Coronary artery (tissue), 2 donors: ENCODE measurements at regions not wholly inside any gene's neighbourhood (a gene's known extent, or its start where the extent isn't known, plus 50 kb on each side); places are given as distances from the start of the nearest gene placed in this dataset.

Source experiments
- DNase-seq: peaks from one replicate; pipeline ENCODE4 v3.0.0-alpha.2; 2017; ENCODE audit warnings: low spot score
- H3K27ac ChIP-seq, 2 donors: fragments of 200-600 bp; sonication (generic); one replicate each; pipeline ENCODE4 v1.5.1; 2016 to 2019
- H3K4me3 ChIP-seq: fragments of 200-600 bp; sonication (generic); 2 replicates; pipeline ENCODE4 v1.5.1; 2016; ENCODE audit warnings: mild to moderate bottlenecking, moderate library complexity
- TF ChIP-seq, protein P1 (sequence below): fragments of 200-600 bp; sonication (generic); IDR thresholded peaks from one replicate; pipeline ENCODE4 v1.5.1; 2019; ENCODE audit warnings: antibody characterized with exemption

- Histone ChIP-seq H3K27ac (no peak overlapping the region), H3K4me3 (no peak overlapping the region)
- TF ChIP-seq, protein P1, sequence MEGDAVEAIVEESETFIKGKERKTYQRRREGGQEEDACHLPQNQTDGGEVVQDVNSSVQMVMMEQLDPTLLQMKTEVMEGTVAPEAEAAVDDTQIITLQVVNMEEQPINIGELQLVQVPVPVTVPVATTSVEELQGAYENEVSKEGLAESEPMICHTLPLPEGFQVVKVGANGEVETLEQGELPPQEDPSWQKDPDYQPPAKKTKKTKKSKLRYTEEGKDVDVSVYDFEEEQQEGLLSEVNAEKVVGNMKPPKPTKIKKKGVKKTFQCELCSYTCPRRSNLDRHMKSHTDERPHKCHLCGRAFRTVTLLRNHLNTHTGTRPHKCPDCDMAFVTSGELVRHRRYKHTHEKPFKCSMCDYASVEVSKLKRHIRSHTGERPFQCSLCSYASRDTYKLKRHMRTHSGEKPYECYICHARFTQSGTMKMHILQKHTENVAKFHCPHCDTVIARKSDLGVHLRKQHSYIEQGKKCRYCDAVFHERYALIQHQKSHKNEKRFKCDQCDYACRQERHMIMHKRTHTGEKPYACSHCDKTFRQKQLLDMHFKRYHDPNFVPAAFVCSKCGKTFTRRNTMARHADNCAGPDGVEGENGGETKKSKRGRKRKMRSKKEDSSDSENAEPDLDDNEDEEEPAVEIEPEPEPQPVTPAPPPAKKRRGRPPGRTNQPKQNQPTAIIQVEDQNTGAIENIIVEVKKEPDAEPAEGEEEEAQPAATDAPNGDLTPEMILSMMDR = no peak
- DNase-seq = no peak
Measured at GRCh38 chr1:157274698-157275534, 136.7 kb upstream of the ETV3 start.

GRCh38 chr1:157272729-157273524, 134.7 kb upstream of the ETV3 start:
- TF ChIP-seq, protein P1 = no peak
- DNase-seq = no peak
- Histone ChIP-seq H3K4me3 (no peak overlapping the region), H3K27ac (no peak overlapping the region)

- Histone ChIP-seq H3K4me3 (no peak overlapping the region), H3K27ac (no peak overlapping the region)
- TF ChIP-seq, protein P1 = no peak
- no peak for DNase-seq
Measured at GRCh38 chr1:157272264-157272663, 134.1 kb upstream of the ETV3 start.

- TF ChIP-seq, protein P1 = no peak
- no peak overlapping the region for H3K4me3 ChIP-seq
- no peak overlapping the region for H3K27ac ChIP-seq
- DNase-seq = no peak
Measured at GRCh38 chr1:157270705-157271274, 132.6 kb upstream of the ETV3 start.

GRCh38 chr1:157269656-157270375, 131.6 kb upstream of the ETV3 start:
- Histone ChIP-seq H3K4me3 (no peak overlapping the region), H3K27ac (no peak overlapping the region)
- DNase-seq = no peak
- TF ChIP-seq, protein P1 = no peak

DNA sequence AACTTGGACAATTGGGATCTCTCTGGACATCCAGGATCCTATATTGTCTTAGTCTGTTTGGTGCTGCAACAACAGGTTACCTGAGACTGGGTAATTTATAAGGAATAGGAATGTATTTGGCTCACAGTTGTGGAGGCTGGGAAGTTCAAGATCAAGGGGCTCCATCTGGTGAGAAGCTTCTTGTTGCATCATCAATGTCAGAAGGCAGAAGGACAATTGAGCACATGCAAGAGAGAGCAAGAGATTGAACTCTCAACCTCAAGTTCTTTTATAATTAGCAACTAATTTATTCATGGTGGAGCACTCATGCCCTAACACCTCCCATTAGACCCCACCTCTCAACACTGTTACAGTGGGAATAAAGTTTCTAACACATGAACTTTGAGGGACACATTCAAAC, 124.7 kb upstream of the ETV3 start:
- TF ChIP-seq, protein P1 = no peak
- Histone ChIP-seq H3K4me3 (no peak overlapping the region), H3K27ac (no peak overlapping the region)
- no peak for DNase-seq
